Loucy (cell line): ENCODE measurements at regions not wholly inside any gene's neighbourhood (a gene's known extent, or its start where the extent isn't known, plus 50 kb on each side); places are given as distances from the start of the nearest gene placed in this dataset.

Experiments used
- CTCF ChIP-seq: fragments of 200-600 bp; sonication (generic); conservative IDR thresholded peaks from 2 replicates; pipeline ENCODE4 v1.5.1; 2014; ENCODE audit warnings: mild to moderate bottlenecking, antibody characterized with exemption, low read length
- EZH2phosphoT487 ChIP-seq: fragments of 200-600 bp; IDR thresholded peaks from 2 replicates; pipeline ENCODE4 v1.6.1; 2018; ENCODE audit warnings: antibody characterized with exemption, mild to moderate bottlenecking, moderate library complexity, borderline replicate concordance

- TF ChIP-seq CTCF: peak; percentile 55
- TF ChIP-seq EZH2phosphoT487: no peak
These were observed 144.3 kb downstream of the RTL3 start for GRCh38 chrX:78514852-78515251.
